SK-N-MC (cell line): ENCODE measurements at regions not wholly inside any gene's neighbourhood (a gene's known extent, or its start where the extent isn't known, plus 50 kb on each side); places are given as distances from the start of the nearest gene placed in this dataset.

ENCODE experiments used
- DNase-seq: peaks from one replicate; pipeline ENCODE4 v3.0.0-alpha.2; 2011; ENCODE audit warnings: low read depth, low spot score
- H3K27ac ChIP-seq: fragments of 200-600 bp; sonication (generic); 2 replicates; pipeline ENCODE4 v1.5.1; 2016; ENCODE audit warnings: mixed run types
- H3K36me3 ChIP-seq: fragments of 200-600 bp; sonication (generic); 2 replicates; pipeline ENCODE4 v1.6.1; 2017; ENCODE audit warnings: antibody characterized with exemption, low read length, mixed read lengths; ENCODE audit not compliant: insufficient read depth
- H3K4me3 ChIP-seq: fragments of 200-600 bp; sonication (generic); 2 replicates; pipeline ENCODE4 v1.5.1; 2016
- H3K9ac ChIP-seq: fragments of 200-600 bp; sonication (generic); 2 replicates; pipeline ENCODE4 v1.8.0; 2017; ENCODE audit warnings: mixed run types, mixed read lengths; ENCODE audit not compliant: insufficient read length
- H3K9me3 ChIP-seq: fragments of 200-600 bp; sonication (generic); 2 replicates; pipeline ENCODE4 v1.6.1; 2017; ENCODE audit warnings: low read depth, mild to moderate bottlenecking, antibody characterized with exemption, low read length, moderate library complexity, mixed read lengths
- EZH2 ChIP-seq: fragments of 200-600 bp; sonication (generic); IDR thresholded peaks from one replicate; pipeline ENCODE4 v1.6.1; 2017; ENCODE audit warnings: antibody characterized with exemption
- FOXP2 ChIP-seq: optimal IDR thresholded peaks from 2 replicates; pipeline ENCODE3; 2011; ENCODE audit warnings: mild to moderate bottlenecking, moderate library complexity; ENCODE audit not compliant: insufficient read depth; ENCODE audit errors: extremely low read length, control extremely low read depth
- POLR2AphosphoS5 ChIP-seq: IDR thresholded peaks from 2 replicates; pipeline ENCODE4 v1.6.1; 2012; ENCODE audit warnings: mild to moderate bottlenecking, low read depth, low read length, borderline replicate concordance

DNA sequence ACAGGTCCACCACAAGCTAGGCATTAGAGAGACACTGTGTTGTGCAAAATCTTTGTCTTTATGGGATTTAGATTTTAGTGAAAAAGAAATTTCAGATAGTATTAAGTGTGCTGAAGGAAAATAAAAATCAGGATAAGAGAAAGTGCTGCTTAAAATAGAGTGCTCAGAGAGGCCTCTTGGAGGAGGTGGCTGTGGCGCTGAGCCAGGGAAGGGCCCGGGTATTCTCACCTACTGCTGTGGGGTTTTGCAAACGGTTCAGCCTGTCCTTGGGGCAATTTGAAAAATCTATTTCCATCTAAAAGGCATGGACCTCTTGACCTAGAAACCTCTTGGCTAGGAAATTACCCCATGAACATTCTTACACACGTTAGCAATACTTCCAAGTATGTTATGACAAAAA, 267.7 kb downstream of the TJP1 start:
- no peak overlapping the region for H3K4me3 ChIP-seq
- H3K9ac ChIP-seq = no peak overlapping the region
- no peaks in the 10 kb centered on the region for H3K36me3 ChIP-seq
- no peak for DNase-seq
- no peak overlapping the region for H3K27ac ChIP-seq
- TF ChIP-seq EZH2 (no peak), POLR2AphosphoS5 (no peak), FOXP2 (no peak)
- no peaks in the 10 kb centered on the region for H3K9me3 ChIP-seq

DNA sequence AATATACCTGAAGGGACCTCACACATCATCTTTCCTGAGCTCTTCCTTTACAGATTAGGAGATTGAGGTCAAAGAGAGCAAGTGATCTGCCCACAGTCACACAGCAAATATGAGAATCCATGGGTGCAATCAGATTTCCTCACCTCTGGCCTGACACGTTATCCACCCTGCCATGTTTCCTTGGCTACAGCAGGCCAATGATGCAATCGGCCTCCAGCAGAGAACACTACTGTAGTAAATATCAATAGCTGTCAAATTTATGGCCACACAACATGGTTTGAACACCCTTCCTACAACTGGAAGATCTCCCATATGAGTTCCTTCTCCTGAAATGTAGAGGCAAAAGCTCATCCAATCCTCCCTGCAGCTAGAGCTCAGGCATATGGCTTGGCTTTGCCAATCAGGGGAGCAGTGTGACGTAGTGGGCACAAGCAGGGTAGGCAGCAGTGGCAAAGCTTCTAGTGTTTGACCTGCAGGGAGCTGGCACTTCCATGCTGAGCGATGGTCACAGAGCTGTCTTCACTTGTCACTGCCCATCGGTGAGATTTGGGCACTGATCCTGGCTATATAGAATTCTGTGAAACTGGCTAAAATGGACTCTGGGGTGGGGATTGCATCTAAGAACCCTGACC, 271.3 kb downstream of the TJP1 start:
- no peak overlapping the region for H3K4me3 ChIP-seq
- no peak for DNase-seq
- no peaks in the 10 kb centered on the region for H3K36me3 ChIP-seq
- no peak overlapping the region for H3K27ac ChIP-seq
- no peak overlapping the region for H3K9ac ChIP-seq
- TF ChIP-seq POLR2AphosphoS5 (no peak), EZH2 (no peak), FOXP2 (no peak)
- no peaks in the 10 kb centered on the region for H3K9me3 ChIP-seq

DNA sequence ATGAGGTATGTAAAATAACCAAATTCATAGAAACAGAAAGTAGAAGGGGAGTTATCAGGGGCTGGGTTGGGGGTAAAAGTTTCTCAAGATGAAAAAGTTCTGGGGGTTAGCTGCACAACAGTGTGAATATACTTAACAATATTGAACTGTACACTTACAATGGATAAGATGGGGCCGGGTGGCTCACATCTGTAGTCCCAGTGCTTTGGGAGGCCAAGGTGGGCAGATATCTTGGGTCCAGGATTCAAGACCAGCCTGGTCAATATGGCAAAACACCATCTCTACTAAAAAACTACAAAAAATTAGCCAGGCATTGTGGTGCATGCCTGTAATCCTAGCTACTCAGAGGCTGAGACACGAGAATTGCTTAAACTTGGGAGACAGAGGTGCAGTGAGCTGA, 274.3 kb downstream of the TJP1 start:
- Histone ChIP-seq H3K27ac (no peak overlapping the region), H3K9ac (no peak overlapping the region), H3K4me3 (no peak overlapping the region), H3K36me3 (no peaks in the 10 kb centered on the region), H3K9me3 (no peaks in the 10 kb centered on the region)
- TF ChIP-seq EZH2 (no peak), POLR2AphosphoS5 (no peak), FOXP2 (no peak)
- no peak for DNase-seq

DNA sequence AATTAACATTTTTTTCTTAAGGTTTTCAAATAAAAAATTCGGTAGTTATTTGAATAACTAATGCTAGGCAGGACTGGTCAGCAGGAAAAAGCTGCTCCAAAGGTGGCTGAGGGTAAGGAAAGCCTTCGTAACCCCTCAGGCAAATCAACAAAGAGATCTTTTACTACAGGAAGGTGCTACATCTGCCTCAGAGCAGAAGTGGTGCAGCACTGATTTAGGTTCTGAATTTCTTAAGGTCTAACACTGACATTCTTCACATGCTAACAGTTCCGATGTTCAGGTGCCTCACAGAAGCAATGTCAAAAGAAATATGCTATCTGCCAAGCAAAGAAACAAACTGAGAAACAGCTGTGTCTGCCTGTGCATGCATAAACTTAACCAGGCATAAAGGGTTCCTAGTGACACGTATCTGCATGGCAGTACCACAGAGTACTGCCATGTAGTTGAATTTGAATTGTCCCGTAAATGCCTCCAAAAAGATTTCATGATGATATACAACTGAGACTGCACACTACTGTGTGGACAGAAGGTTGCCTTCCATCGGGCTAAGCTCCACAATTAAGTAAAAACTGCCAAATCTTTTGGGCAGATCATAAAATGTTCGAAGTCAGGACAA, 275.0 kb upstream of the NSMCE3 start:
- TF ChIP-seq FOXP2 = no peak
- no peak for TF ChIP-seq EZH2
- no peak for TF ChIP-seq POLR2AphosphoS5
- no peak for DNase-seq
- no peak overlapping the region for H3K27ac ChIP-seq
- no peaks in the 10 kb centered on the region for H3K9me3 ChIP-seq
- H3K36me3 ChIP-seq = no peaks in the 10 kb centered on the region
- H3K9ac ChIP-seq = no peak overlapping the region
- H3K4me3 ChIP-seq = no peak overlapping the region

DNA sequence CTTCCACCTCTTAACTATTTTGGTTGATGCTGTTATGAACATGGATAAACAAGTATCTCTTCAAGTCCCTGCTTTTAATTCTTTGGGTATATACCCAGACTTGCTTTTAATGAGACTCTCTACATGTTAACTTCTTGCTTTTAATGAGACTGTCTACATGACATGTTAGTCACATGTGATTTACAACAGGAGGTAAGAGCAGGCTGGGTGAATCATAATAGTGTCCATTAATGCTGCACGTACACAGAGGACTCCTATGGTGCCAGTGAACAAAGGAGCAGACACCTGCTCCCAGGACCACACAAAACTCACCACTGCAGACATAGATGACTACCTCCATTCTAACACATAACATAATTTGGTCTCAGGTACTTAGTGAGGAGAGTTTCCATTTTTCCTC, 273.4 kb upstream of the NSMCE3 start:
- TF ChIP-seq POLR2AphosphoS5 (no peak), EZH2 (no peak), FOXP2 (no peak)
- Histone ChIP-seq H3K9ac (no peak overlapping the region), H3K9me3 (no peaks in the 10 kb centered on the region), H3K36me3 (no peaks in the 10 kb centered on the region), H3K4me3 (no peak overlapping the region), H3K27ac (no peak overlapping the region)
- DNase-seq = no peak

DNA sequence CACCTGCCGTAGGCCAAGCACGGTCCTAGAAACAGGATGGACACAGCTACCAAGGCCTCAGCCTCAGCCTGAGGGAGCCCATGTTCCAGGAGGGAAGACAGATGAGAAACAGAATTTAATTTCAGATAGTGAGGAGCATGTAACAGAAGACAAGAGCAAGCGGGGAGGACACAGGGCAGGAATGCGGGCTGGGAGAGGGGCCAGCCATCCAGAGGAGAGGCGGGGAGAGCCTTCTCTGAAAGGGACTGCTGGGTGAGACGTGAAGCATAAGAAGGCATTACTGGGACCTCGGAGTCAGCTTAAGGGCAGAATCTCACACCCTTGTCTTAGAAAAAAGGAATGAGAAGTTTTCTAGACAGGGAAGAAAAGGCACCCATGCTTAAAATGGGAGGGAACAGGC, 271.7 kb upstream of the NSMCE3 start:
- Histone ChIP-seq H3K9me3 (no peaks in the 10 kb centered on the region), H3K9ac (no peak overlapping the region), H3K27ac (no peak overlapping the region), H3K4me3 (no peak overlapping the region), H3K36me3 (no peaks in the 10 kb centered on the region)
- no peak for DNase-seq
- TF ChIP-seq FOXP2 = no peak
- no peak for TF ChIP-seq EZH2
- no peak for TF ChIP-seq POLR2AphosphoS5

DNA sequence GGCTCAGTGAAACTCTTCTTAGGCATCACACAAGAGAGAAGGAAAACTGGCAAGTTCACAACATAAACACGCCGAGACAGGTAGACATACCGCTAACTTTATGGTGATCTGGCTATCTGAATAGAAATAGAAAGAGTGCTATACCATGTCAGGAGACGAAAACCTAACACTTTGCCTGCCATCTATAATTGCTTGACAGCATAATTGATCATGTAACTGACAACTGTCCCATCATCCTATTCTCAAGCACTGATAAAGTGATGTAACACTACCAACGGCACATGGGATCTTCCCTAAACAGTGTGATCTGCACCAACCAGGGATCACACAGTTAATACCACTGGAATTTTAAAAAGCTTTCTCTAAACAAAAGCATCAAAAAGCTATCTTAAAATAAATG, 270.9 kb upstream of the NSMCE3 start:
- Histone ChIP-seq H3K4me3 (no peak overlapping the region), H3K36me3 (no peaks in the 10 kb centered on the region), H3K9me3 (no peaks in the 10 kb centered on the region), H3K9ac (no peak overlapping the region), H3K27ac (no peak overlapping the region)
- no peak for DNase-seq
- no peak for TF ChIP-seq POLR2AphosphoS5
- TF ChIP-seq EZH2 = no peak
- no peak for TF ChIP-seq FOXP2

DNA sequence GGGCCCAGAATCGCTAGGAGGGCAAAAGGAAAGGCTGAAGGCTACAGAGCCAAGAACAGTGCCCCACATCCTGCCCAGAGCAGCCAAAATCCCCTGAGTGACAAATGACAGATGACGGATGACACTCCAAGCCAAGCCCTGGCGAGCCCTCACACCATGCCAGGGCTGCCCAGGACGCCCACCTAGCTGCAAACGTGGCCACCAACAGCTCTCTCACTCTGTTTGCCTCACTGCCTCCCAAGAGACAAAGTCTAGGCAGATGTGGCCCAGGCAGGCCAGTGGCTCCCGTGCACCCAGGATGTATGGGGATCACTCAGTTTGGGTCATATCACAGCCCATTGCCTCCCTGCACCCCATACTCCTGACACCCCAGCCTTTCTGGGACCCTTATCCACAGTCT, 270.1 kb upstream of the NSMCE3 start:
- no peaks in the 10 kb centered on the region for H3K9me3 ChIP-seq
- no peak overlapping the region for H3K4me3 ChIP-seq
- H3K36me3 ChIP-seq = no peaks in the 10 kb centered on the region
- no peak overlapping the region for H3K27ac ChIP-seq
- DNase-seq = no peak
- TF ChIP-seq FOXP2 (no peak), EZH2 (no peak), POLR2AphosphoS5 (no peak)
- H3K9ac ChIP-seq = no peak overlapping the region

DNA sequence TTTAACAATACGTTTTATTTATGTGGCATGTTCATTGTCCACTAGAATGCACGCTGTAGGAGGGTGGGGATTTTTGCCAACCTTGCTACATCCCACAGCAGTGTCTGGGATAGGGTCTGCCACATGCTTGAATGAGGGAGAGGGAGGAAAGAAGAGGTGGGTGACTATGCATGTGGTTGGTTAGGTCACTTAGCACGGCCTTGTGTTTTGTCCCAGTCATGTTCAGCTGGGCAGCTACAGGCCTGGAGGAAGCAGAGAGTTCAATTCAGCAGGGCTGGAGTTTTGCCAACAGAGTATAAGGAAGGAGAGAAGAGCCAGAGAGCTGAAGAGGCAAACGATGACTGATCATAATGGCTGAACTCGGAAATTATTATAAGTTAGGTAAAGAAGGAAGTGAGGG, 268.4 kb upstream of the NSMCE3 start:
- Histone ChIP-seq H3K9me3 (no peaks in the 10 kb centered on the region), H3K9ac (no peak overlapping the region), H3K27ac (no peak overlapping the region), H3K4me3 (no peak overlapping the region), H3K36me3 (no peaks in the 10 kb centered on the region)
- TF ChIP-seq POLR2AphosphoS5 = no peak
- no peak for DNase-seq
